MM.1S (cell line): ENCODE measurements at regions not wholly inside any gene's neighbourhood (a gene's known extent, or its start where the extent isn't known, plus 50 kb on each side); places are given as distances from the start of the nearest gene placed in this dataset.
A peak's percentile ranks its signal among the peaks of the same experiment; 100 is the strongest.

Experiments used
- DNase-seq: peaks from one replicate; pipeline ENCODE4 v3.0.0-alpha.2; 2015
- H2AFZ ChIP-seq: fragments of 300-600 bp; sonication (generic); 2 replicates; pipeline ENCODE4 v1.6.0; 2016; ENCODE audit warnings: antibody characterized with exemption, low read length
- H3F3A ChIP-seq: fragments of 300-600 bp; sonication (generic); 2 replicates; pipeline ENCODE4 v1.6.1; 2016; ENCODE audit warnings: mild to moderate bottlenecking, antibody characterized with exemption, low read length, moderate library complexity, mixed read lengths; ENCODE audit not compliant: insufficient read depth
- H3K27ac ChIP-seq: fragments of 300-600 bp; sonication (generic); 2 replicates; pipeline ENCODE4 v1.5.1; 2016; ENCODE audit warnings: mild to moderate bottlenecking, low read length
- H3K27me3 ChIP-seq: fragments of 300-600 bp; sonication (generic); replicated peaks from 2 replicates; pipeline ENCODE4 v1.6.0; 2016; ENCODE audit warnings: low read length; ENCODE audit not compliant: insufficient read depth
- H3K36me3 ChIP-seq: fragments of 300-600 bp; sonication (generic); replicated peaks from 2 replicates; pipeline ENCODE4 v1.6.1; 2016; ENCODE audit warnings: mild to moderate bottlenecking, low read length, mixed read lengths; ENCODE audit not compliant: insufficient read depth
- H3K4me1 ChIP-seq: fragments of 300-600 bp; sonication (generic); 2 replicates; pipeline ENCODE4 v1.6.1; 2016; ENCODE audit warnings: low read length, mixed read lengths
- H3K4me2 ChIP-seq: fragments of 300-600 bp; sonication (generic); 2 replicates; pipeline ENCODE4 v1.6.0; 2016; ENCODE audit warnings: low read depth, low read length
- H3K4me3 ChIP-seq: fragments of 300-600 bp; sonication (generic); 2 replicates; pipeline ENCODE4 v1.5.1; 2016; ENCODE audit warnings: low read length, mixed read lengths
- H3K79me2 ChIP-seq: fragments of 300-600 bp; sonication (generic); 2 replicates; pipeline ENCODE4 v1.6.1; 2016; ENCODE audit warnings: mixed run types, low read length, mixed read lengths
- H3K9ac ChIP-seq: fragments of 300-600 bp; sonication (generic); 2 replicates; pipeline ENCODE4 v1.6.1; 2016; ENCODE audit warnings: low read length, mixed read lengths
- H3K9me2 ChIP-seq: fragments of 300-600 bp; sonication (generic); replicated peaks from 2 replicates; pipeline ENCODE4 v1.6.1; 2016; ENCODE audit warnings: mild to moderate bottlenecking, low read length, mixed read lengths; ENCODE audit not compliant: insufficient read depth
- H3K9me3 ChIP-seq: fragments of 300-600 bp; sonication (generic); replicated peaks from 2 replicates; pipeline ENCODE4 v1.6.1; 2016; ENCODE audit warnings: mild to moderate bottlenecking, low read length, mixed read lengths; ENCODE audit not compliant: insufficient read depth
- H4K20me1 ChIP-seq: fragments of 300-600 bp; sonication (generic); 2 replicates; pipeline ENCODE4 v1.6.1; 2016; ENCODE audit warnings: mild to moderate bottlenecking, low read length, moderate library complexity, mixed read lengths; ENCODE audit not compliant: insufficient read depth
- EZH2 ChIP-seq: fragments of 300-600 bp; sonication (generic); optimal IDR thresholded peaks from 2 replicates; pipeline ENCODE3; 2017; ENCODE audit warnings: low read depth, mild to moderate bottlenecking, antibody characterized with exemption, low read length, mixed read lengths
- EZH2phosphoT487 ChIP-seq: fragments of 300-600 bp; sonication (generic); IDR thresholded peaks from 2 replicates; pipeline ENCODE4 v1.6.1; 2018; ENCODE audit warnings: antibody characterized with exemption, low read length
- TF ChIP-seq, protein P1 (sequence below): fragments of 300-600 bp; sonication (generic); IDR thresholded peaks from 2 replicates; pipeline ENCODE4 v1.5.1; 2016; ENCODE audit warnings: antibody characterized with exemption, low read length, mixed read lengths

DNA sequence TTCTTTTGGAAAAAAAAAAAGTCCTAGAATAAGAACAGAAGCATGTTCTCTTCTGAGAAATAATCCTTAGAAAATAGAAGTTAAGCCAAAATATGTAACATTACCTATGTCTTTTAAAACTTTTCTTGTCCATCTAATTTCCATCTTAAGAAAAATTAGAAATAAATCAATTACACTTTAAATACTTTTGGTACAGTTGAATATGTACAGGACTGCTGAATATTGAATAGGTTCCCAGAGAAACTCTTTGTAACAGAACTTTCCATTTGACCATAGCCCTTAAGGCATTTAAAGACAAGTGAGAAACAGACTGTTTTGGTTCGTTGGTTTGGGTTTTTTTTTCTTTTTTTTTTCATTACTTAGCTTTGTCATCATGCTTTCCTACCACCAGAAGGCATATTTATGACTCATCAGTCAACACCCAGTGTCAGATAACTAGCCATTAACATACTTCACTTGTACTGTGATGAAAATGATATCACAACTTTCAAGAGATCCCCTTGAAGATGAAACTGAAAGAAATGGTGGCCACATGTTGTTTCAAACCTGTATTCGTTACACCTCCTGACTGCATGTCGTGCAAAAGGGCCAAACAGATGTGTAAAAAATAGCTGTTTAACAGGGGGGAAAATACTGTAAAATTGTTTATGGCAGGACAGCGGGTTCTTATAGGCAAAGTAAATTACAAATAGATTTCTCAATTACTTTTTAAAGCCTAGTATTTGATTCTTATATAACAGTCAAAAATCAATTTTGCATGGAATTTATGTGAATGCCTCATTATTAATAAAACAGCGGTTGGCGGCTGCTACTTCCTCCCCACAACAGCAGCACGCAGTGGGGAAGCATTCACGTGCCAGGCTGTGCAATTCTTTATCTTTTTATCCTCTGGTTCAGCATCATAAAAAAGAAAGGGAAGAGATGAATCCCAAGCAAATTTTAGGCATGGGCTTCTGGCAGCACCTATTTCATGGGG lies 280.7 kb upstream of the HNRNPA3 start:
- Histone ChIP-seq H2AFZ (peak overlapping the region; percentile 49; the same call in 1 of the 2 replicates), H3K36me3 (no peaks in the 10 kb centered on the region), H3K9ac (peak overlapping the region; percentile 29; the same call in 1 of the 2 replicates), H4K20me1 (no peaks in the 10 kb centered on the region), H3F3A (no peaks in the 10 kb centered on the region; the same call in 1 of the 2 replicates), H3K4me1 (peaks cover 13% of the 10 kb centered on the region), H3K27ac (peak overlapping the region; percentile 72), H3K4me2 (peak overlapping the region; percentile 53), H3K79me2 (no peaks in the 10 kb centered on the region), H3K9me3 (no peaks in the 10 kb centered on the region), H3K4me3 (peak overlapping the region; percentile 6; the same call in 1 of the 2 replicates), H3K9me2 (no peaks in the 10 kb centered on the region), H3K27me3 (no peaks in the 10 kb centered on the region)
- TF ChIP-seq, protein P1, sequence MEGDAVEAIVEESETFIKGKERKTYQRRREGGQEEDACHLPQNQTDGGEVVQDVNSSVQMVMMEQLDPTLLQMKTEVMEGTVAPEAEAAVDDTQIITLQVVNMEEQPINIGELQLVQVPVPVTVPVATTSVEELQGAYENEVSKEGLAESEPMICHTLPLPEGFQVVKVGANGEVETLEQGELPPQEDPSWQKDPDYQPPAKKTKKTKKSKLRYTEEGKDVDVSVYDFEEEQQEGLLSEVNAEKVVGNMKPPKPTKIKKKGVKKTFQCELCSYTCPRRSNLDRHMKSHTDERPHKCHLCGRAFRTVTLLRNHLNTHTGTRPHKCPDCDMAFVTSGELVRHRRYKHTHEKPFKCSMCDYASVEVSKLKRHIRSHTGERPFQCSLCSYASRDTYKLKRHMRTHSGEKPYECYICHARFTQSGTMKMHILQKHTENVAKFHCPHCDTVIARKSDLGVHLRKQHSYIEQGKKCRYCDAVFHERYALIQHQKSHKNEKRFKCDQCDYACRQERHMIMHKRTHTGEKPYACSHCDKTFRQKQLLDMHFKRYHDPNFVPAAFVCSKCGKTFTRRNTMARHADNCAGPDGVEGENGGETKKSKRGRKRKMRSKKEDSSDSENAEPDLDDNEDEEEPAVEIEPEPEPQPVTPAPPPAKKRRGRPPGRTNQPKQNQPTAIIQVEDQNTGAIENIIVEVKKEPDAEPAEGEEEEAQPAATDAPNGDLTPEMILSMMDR = peak; percentile 40
- TF ChIP-seq EZH2phosphoT487 = no peak
- peak; percentile 95 for DNase-seq

DNA sequence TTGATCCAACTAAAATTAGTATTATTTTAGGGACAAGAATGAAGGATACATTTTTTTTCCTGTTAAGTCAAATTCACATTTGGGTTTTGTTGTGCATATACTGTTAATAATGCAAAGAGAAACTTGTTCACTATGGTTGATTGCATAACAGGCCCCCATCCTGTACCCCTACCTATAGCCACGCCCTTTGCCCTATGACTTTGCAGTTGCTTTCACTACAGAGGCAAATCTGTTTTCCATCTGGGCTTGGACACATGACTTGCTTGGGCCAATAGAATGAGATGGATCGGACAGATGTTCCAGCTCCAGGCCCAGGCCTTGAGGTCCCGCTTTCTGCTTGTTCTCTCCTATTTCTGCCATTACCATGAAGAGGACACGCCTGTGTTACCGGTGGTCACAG lies 278.5 kb upstream of the HNRNPA3 start:
- no peaks in the 10 kb centered on the region for H3K79me2 ChIP-seq

DNA sequence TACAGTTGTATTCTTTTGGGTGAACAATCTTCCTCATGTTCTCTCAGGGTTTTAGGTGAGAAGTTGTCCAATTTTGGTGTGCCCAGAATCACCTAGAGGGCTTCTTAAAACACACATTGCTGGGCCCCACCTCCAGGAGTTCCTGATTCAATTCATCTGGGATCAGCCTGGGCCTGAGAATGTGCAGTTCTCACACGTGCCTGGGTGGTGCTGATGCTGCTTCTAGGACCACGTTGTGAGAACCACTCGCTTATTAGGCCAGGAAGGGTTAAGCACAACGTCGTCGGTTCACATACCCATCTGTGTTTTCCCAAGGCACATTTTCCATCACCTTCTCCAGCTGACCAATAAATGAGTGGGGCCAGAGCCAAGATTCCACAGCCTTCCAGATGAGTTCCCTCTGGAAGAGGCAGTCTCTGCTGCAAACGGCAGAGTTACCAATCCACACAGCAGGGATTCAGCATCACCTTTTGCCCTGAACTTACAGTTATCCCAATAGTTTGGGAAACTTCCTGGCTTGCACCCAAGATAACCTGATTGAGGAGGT lies 277.7 kb upstream of the HNRNPA3 start:
- Histone ChIP-seq H3K4me1 (peaks cover 23% of the 10 kb centered on the region), H3F3A (no peaks in the 10 kb centered on the region; the same call in 1 of the 2 replicates), H3K4me2 (no peak overlapping the region), H3K9me3 (no peaks in the 10 kb centered on the region), H3K4me3 (no peak overlapping the region), H3K36me3 (no peaks in the 10 kb centered on the region), H3K27me3 (no peaks in the 10 kb centered on the region), H2AFZ (no peak overlapping the region), H3K79me2 (no peaks in the 10 kb centered on the region), H4K20me1 (no peaks in the 10 kb centered on the region), H3K9ac (no peak overlapping the region), H3K27ac (no peak overlapping the region), H3K9me2 (no peaks in the 10 kb centered on the region)
- DNase-seq = no peak
- TF ChIP-seq EZH2 (no peak), EZH2phosphoT487 (no peak)
- TF ChIP-seq, protein P1 = no peak

More for the DNA sequence above, 278.5 kb upstream of the HNRNPA3 start:
- H3K27me3 ChIP-seq = no peaks in the 10 kb centered on the region
- H3K36me3 ChIP-seq = no peaks in the 10 kb centered on the region
- no peak overlapping the region for H3K27ac ChIP-seq
- H2AFZ ChIP-seq = no peak overlapping the region
- no peaks in the 10 kb centered on the region for H3K9me2 ChIP-seq
- no peak overlapping the region for H3K4me3 ChIP-seq
- no peaks in the 10 kb centered on the region for H3K9me3 ChIP-seq
- peaks cover 22% of the 10 kb centered on the region for H3K4me1 ChIP-seq
- no peaks in the 10 kb centered on the region for H4K20me1 ChIP-seq
- H3K9ac ChIP-seq = no peak overlapping the region
- H3F3A ChIP-seq = no peaks in the 10 kb centered on the region; the same call in 1 of the 2 replicates
- H3K4me2 ChIP-seq = no peak overlapping the region
- no peak for DNase-seq
- TF ChIP-seq, protein P1 = no peak
- TF ChIP-seq EZH2 (no peak), EZH2phosphoT487 (no peak)
